Ishikawa (cell line): ENCODE measurements at regions not wholly inside any gene's neighbourhood (a gene's known extent, or its start where the extent isn't known, plus 50 kb on each side); places are given as distances from the start of the nearest gene placed in this dataset.

Experiments
- CEBPB ChIP-seq: IDR thresholded peaks from 2 replicates; pipeline ENCODE4 v1.6.1; 2012
- CREB1 ChIP-seq: IDR thresholded peaks from 2 replicates; pipeline ENCODE4 v1.6.1; 2012; ENCODE audit warnings: low read depth
- EGR1 ChIP-seq: IDR thresholded peaks from 2 replicates; pipeline ENCODE4 v1.6.1; 2012
- EP300 ChIP-seq: IDR thresholded peaks from 2 replicates; pipeline ENCODE4 v1.6.1; 2012; ENCODE audit warnings: borderline replicate concordance
- FOXM1 ChIP-seq: IDR thresholded peaks from 2 replicates; pipeline ENCODE4 v1.6.1; 2012; ENCODE audit warnings: low read depth, borderline replicate concordance
- MAX ChIP-seq: IDR thresholded peaks from 2 replicates; pipeline ENCODE4 v1.6.1; 2012
- NFIC ChIP-seq: IDR thresholded peaks from 2 replicates; pipeline ENCODE4 v1.6.1; 2012
- RAD21 ChIP-seq: IDR thresholded peaks from 2 replicates; pipeline ENCODE4 v1.6.1; 2012; ENCODE audit warnings: low read depth
- REST ChIP-seq: IDR thresholded peaks from 2 replicates; pipeline ENCODE4 v1.6.1; 2012; ENCODE audit warnings: low read depth, mild to moderate bottlenecking
- TAF1 ChIP-seq: IDR thresholded peaks from 2 replicates; pipeline ENCODE4 v1.6.1; 2012; ENCODE audit warnings: low read depth, mild to moderate bottlenecking
- TCF12 ChIP-seq: IDR thresholded peaks from 2 replicates; pipeline ENCODE4 v1.6.1; 2012; ENCODE audit warnings: low read depth
- TEAD4 ChIP-seq: IDR thresholded peaks from 2 replicates; pipeline ENCODE4 v1.6.1; 2012
- USF1 ChIP-seq: IDR thresholded peaks from 2 replicates; pipeline ENCODE4 v1.6.1; 2012
- YY1 ChIP-seq: IDR thresholded peaks from 2 replicates; pipeline ENCODE4 v1.6.1; 2012; ENCODE audit warnings: low read depth
- ZBTB7A ChIP-seq: IDR thresholded peaks from 2 replicates; pipeline ENCODE4 v1.6.1; 2012; ENCODE audit warnings: low read depth

- TF ChIP-seq USF1 (no peak), TCF12 (no peak), EP300 (no peak), TEAD4 (no peak), NFIC (no peak), YY1 (no peak), RAD21 (no peak)
Observed at GRCh38 chr1:118445156-118445555, 260.1 kb upstream of the SPAG17 start.

- TF ChIP-seq EGR1 (no peak), MAX (no peak), ZBTB7A (no peak), CREB1 (no peak), TCF12 (no peak), USF1 (no peak), YY1 (no peak), TAF1 (no peak), REST (no peak), NFIC (no peak), TEAD4 (no peak), CEBPB (no peak), EP300 (no peak), RAD21 (no peak), FOXM1 (no peak)
Observed at GRCh38 chr1:118442214-118442613, 257.2 kb upstream of the SPAG17 start.

- TF ChIP-seq TEAD4: no peak
- TF ChIP-seq CREB1: no peak
- no peak for TF ChIP-seq ZBTB7A
- no peak for TF ChIP-seq USF1
- TF ChIP-seq RAD21: no peak
- TF ChIP-seq CEBPB: no peak
- no peak for TF ChIP-seq EGR1
- TF ChIP-seq FOXM1: no peak
- TF ChIP-seq EP300: no peak
- TF ChIP-seq YY1: no peak
- no peak for TF ChIP-seq TAF1
- no peak for TF ChIP-seq MAX
- no peak for TF ChIP-seq REST
- no peak for TF ChIP-seq NFIC
- no peak for TF ChIP-seq TCF12
Observed at GRCh38 chr1:118437664-118438063, 252.6 kb upstream of the SPAG17 start.

GRCh38 chr1:118429856-118430255 lies 244.8 kb upstream of the SPAG17 start:
- TF ChIP-seq MAX (no peak), EP300 (no peak), RAD21 (no peak)

GRCh38 chr1:118421868-118422350 lies 236.9 kb upstream of the SPAG17 start:
- TF ChIP-seq USF1: no peak
- no peak for TF ChIP-seq FOXM1
- no peak for TF ChIP-seq TCF12
- TF ChIP-seq EGR1: no peak
- TF ChIP-seq RAD21: no peak
- TF ChIP-seq CREB1: no peak
- no peak for TF ChIP-seq ZBTB7A
- no peak for TF ChIP-seq NFIC
- TF ChIP-seq EP300: no peak
- TF ChIP-seq YY1: no peak
